Nephron (organoid): ENCODE measurements at regions not wholly inside any gene's neighbourhood (a gene's known extent, or its start where the extent isn't known, plus 50 kb on each side); places are given as distances from the start of the nearest gene placed in this dataset.
A peak's percentile ranks its signal among the peaks of the same experiment; 100 is the strongest.

Experiments used
- H3K27ac Mint-ChIP-seq, 3 experiments: 2 replicates each; pipeline ENCODE4 v1.8.0; 2020; ENCODE audit warnings: mixed read lengths in 3 of 3, mild to moderate bottlenecking in 2 of 3, moderate library complexity in 1 of 3
- H3K27me3 Mint-ChIP-seq: 2 replicates; pipeline ENCODE4 v1.8.0; 2021; ENCODE audit warnings: low read depth, mild to moderate bottlenecking, moderate library complexity, mixed read lengths
- H3K36me3 Mint-ChIP-seq: 2 replicates; pipeline ENCODE4 v1.8.0; 2020; ENCODE audit warnings: low read depth, mixed read lengths
- H3K4me1 Mint-ChIP-seq: 2 replicates; pipeline ENCODE4 v1.8.0; 2020; ENCODE audit warnings: mixed read lengths
- H3K4me3 Mint-ChIP-seq, 3 experiments: 2 replicates each; pipeline ENCODE4 v1.8.0; 2020; ENCODE audit warnings: mild to moderate bottlenecking in 3 of 3, mixed read lengths in 3 of 3, moderate library complexity in 2 of 3
- H3K9me3 Mint-ChIP-seq: 2 replicates; pipeline ENCODE4 v1.8.0; 2020; ENCODE audit warnings: mixed read lengths
- TF ChIP-seq, protein P1 (sequence below), 3 experiments: fragments of 200-600 bp; sonication (generic); IDR thresholded peaks; one replicate each; pipeline ENCODE4 v1.5.0; 2021; ENCODE audit warnings: antibody characterized with exemption in 3 of 3; ENCODE audit not compliant: unreplicated experiment in 3 of 3

DNA sequence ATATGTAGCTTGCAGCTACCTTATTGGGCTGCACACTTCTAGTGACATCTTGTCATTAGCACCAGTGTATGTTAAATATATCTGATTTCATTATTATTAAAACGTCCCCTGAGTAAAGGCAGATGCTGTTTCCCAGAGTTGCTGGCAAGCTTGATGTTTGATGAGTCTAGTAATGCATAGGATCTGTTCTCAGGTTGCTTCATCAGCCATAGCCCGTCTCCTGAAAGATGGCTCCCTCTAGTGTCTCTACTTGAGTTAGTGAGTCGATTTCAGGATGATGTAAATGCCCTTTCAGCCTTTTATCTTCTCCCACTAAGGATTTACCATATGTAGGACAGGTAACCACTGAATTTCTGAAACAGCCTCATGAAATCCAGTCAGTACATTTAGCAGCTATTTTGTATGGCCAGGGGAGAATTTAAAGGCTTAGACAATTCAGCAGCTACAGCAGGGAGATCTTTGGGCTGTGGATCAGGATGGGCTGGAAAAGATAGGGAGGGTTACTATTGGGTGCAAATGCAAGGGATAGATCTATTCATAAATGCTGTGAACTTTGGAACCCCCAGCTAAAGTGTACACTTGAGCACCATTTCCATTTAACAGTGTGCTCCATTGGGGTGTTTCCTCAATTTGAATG is 376.3 kb downstream of the CNTNAP4 start:
- Mint-ChIP-seq H3K4me3 (no peak overlapping the region), H3K27me3 (no peaks in the 10 kb centered on the region), H3K27ac (no peak overlapping the region), H3K36me3 (no peaks in the 10 kb centered on the region), H3K4me1 (peaks cover 4% of the 10 kb centered on the region), H3K9me3 (no peaks in the 10 kb centered on the region)
- TF ChIP-seq, protein P1, sequence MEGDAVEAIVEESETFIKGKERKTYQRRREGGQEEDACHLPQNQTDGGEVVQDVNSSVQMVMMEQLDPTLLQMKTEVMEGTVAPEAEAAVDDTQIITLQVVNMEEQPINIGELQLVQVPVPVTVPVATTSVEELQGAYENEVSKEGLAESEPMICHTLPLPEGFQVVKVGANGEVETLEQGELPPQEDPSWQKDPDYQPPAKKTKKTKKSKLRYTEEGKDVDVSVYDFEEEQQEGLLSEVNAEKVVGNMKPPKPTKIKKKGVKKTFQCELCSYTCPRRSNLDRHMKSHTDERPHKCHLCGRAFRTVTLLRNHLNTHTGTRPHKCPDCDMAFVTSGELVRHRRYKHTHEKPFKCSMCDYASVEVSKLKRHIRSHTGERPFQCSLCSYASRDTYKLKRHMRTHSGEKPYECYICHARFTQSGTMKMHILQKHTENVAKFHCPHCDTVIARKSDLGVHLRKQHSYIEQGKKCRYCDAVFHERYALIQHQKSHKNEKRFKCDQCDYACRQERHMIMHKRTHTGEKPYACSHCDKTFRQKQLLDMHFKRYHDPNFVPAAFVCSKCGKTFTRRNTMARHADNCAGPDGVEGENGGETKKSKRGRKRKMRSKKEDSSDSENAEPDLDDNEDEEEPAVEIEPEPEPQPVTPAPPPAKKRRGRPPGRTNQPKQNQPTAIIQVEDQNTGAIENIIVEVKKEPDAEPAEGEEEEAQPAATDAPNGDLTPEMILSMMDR (IDR thresholded peaks at IDR 0.05; ENCODE audit: unreplicated experiment in 3 of 3): peak; percentile 63 to 75 (median 67)

DNA sequence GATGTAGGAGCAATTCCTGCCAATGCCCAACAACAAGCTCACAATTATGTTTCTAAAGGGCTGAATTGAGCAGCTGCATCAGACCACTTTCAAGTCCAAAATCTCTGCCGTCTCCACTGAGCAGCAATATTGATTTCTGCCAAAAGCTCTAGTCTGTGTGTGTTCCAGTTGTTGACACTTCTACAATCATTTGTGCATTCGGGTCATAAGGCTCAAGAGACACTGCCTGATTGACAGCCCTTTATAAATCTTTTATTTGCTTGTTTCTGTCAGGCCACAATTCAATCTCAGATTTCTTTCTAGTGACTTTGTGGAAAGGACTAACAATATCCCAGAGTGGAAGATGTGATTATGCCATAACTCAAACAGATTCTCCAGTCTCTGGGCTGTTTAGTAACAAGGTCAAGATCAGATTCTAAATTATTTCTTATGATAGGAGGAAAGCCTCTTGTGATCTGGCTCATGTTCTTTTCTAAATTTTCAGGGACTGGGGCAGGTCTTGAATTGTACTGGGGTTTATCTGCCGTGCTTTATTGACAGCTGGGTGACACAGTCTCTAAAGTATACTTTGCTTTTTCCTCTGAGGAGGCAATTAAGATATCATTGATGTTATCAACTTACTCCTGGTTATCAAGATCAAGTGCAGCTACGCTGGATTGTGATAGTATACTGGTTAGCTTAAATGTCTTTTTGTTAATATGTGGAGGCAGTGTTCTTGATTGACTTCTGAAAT is 377.1 kb downstream of the CNTNAP4 start:
- no peaks in the 10 kb centered on the region for H3K36me3 Mint-ChIP-seq
- no peak overlapping the region for H3K27ac Mint-ChIP-seq
- TF ChIP-seq, protein P1 (IDR thresholded peaks at IDR 0.05; ENCODE audit: unreplicated experiment in 3 of 3): no peak
- no peak overlapping the region for H3K4me3 Mint-ChIP-seq
- peaks cover 4% of the 10 kb centered on the region for H3K4me1 Mint-ChIP-seq
- H3K27me3 Mint-ChIP-seq: no peaks in the 10 kb centered on the region
- no peaks in the 10 kb centered on the region for H3K9me3 Mint-ChIP-seq

DNA sequence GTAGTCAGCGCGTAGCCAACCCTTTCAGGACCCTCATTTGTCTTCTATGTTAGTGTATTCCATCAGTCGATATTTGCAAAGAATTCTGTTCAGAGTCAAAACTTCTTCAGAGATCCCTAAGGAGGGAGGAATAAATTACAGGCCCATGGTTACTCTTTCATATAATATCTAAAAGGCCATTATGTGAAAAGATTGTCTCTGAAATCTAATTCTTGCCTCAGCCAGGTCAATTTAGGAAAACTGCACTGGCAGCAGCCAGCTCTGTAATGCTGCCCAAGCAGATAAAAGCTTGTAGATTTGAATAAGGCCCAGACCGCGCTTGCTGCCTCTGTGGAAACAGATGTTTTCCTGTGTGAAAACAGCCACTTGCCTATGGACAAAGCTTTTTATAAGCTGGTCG is 379.8 kb downstream of the CNTNAP4 start:
- H3K36me3 Mint-ChIP-seq: no peaks in the 10 kb centered on the region
- TF ChIP-seq, protein P1 (IDR thresholded peaks at IDR 0.05; ENCODE audit: unreplicated experiment in 3 of 3): no peak
- H3K27ac Mint-ChIP-seq: no peak overlapping the region
- H3K9me3 Mint-ChIP-seq: no peaks in the 10 kb centered on the region
- H3K4me3 Mint-ChIP-seq: no peak overlapping the region
- H3K27me3 Mint-ChIP-seq: no peaks in the 10 kb centered on the region
- H3K4me1 Mint-ChIP-seq: peaks cover 4% of the 10 kb centered on the region

DNA sequence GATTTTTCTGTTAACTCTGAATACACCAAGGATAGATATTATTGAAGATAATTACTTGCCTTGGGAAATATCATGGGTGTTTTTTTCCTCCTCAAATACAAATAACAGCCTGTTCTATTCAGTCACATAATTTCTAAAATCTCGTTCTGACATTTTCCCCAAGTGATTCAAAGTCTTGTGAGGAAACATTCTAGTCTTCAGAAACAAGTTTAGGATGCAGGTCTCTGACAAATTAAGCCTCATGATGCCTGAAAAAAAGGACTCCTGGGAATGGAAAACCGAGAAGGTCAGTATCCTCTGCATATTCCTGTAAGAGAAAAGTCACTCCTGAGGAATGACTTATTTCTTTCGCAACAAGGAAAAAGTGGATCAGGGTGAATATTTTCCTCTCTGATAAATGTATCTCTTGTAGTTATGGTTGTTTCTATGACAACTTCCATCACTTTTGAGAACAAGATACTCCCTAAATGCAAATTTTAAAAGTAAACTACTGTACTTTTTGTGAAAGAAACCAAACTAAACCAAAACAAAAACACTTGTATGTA is 384.6 kb downstream of the CNTNAP4 start:
- H3K36me3 Mint-ChIP-seq: no peaks in the 10 kb centered on the region
- H3K4me3 Mint-ChIP-seq: no peak overlapping the region
- no peaks in the 10 kb centered on the region for H3K4me1 Mint-ChIP-seq
- TF ChIP-seq, protein P1 (IDR thresholded peaks at IDR 0.05; ENCODE audit: unreplicated experiment in 3 of 3): no peak
- H3K9me3 Mint-ChIP-seq: no peaks in the 10 kb centered on the region
- no peaks in the 10 kb centered on the region for H3K27me3 Mint-ChIP-seq
- H3K27ac Mint-ChIP-seq: no peak overlapping the region

DNA sequence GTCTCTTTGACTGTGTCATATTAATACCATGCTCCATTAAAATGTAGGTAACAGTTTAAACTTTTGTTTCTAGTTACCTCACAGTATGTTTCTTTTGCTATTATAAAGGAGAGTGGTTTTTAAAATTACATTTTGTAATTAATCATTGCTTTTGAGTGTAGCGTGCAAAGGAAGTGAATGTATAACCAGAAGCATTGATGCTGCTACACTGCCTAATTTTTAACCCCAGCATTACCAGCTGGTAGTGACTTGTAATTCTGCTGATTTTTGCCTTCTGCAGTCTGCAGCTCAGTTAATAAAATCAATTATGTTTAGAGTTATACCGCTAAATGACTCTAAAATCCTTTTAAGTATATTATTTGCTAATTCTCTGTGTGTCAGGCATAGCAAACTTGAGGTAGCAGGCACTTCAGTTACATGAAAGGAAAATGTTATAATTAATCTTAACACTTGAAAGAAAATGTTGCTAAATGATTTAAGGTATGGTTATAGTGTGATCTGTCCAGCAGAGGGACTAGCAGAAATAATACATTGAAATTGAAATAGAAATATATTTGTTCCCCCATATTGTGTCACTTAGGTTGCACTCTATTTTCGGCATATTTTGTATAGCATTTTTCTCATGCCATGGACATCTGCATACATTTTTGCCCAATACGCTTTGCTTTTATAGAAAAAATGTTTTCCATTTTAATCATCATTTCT is 388.5 kb downstream of the CNTNAP4 start:
- H3K36me3 Mint-ChIP-seq: no peaks in the 10 kb centered on the region
- no peak overlapping the region for H3K4me3 Mint-ChIP-seq
- TF ChIP-seq, protein P1 (IDR thresholded peaks at IDR 0.05; ENCODE audit: unreplicated experiment in 3 of 3): peak in 2 of 3 experiments; percentile 17 to 34
- H3K27me3 Mint-ChIP-seq: no peaks in the 10 kb centered on the region
- H3K4me1 Mint-ChIP-seq: no peaks in the 10 kb centered on the region
- no peaks in the 10 kb centered on the region for H3K9me3 Mint-ChIP-seq
- peak overlapping the region in 1 of 3 experiments; percentile 60 for H3K27ac Mint-ChIP-seq
